ENCODE measurements at regions not wholly inside any gene's neighbourhood (a gene's known extent, or its start where the extent isn't known, plus 50 kb on each side); places are given as distances from the start of the nearest gene placed in this dataset.

DNA sequence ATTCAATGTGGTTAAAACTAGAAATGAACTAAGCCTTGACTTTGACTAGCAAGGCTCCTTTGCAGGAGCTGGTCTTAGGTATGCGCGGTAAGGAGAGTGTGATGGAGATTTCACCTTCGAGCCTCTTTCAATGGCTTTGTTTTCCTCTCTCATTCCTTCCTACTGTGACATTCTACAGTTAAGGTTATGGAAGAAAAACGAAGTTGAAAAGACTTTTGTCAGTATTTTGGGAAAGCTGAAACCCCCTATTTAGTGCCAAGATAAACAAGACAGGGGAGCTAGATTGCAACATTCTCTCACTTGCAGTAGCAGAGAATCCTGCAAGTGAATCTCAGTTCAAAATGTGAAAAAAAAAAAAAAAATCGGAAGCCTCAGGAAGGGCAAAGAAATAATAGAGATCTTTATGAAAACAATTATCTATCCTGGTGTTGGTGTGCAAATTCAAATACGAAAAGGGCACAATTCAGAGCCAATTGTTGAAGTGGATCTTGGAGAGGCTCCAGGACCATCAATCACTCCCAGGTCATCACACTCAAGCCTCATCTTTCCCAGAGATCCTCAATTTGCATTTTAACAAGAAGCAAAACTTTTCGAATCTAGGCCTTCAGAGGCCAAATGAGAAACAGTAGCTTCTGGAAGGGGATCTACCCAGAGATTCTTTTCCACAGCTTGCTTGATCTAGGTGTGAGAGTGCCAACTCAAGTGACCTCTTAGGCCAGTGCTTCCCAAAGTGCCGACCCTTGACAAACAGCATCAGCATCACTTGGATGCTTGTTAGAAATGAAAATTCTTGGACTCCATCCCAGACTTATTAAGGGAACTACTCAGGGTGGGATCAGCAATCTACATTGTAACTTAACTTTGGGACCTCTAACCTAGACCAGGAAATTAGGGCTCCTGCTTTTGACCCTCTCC, 163.8 kb downstream of the INHBA start:
- H3K9me3 ChIP-seq, result peaks cover 0 to 3% of the 10 kb centered on the region in 2 donors
- H3K4me3 ChIP-seq, result no peak overlapping the region
- intact Hi-C loops (cut with DNase I), result no loop called here
- peak in 1 of 4 donors; percentile 13 for DNase-seq
- H3K27ac ChIP-seq, result no peak overlapping the region
- no peaks in the 10 kb centered on the region for H3K36me3 ChIP-seq
- ATAC-seq, result no peak
- no peaks in the 10 kb centered on the region for H3K27me3 ChIP-seq
- TF ChIP-seq, protein P1, sequence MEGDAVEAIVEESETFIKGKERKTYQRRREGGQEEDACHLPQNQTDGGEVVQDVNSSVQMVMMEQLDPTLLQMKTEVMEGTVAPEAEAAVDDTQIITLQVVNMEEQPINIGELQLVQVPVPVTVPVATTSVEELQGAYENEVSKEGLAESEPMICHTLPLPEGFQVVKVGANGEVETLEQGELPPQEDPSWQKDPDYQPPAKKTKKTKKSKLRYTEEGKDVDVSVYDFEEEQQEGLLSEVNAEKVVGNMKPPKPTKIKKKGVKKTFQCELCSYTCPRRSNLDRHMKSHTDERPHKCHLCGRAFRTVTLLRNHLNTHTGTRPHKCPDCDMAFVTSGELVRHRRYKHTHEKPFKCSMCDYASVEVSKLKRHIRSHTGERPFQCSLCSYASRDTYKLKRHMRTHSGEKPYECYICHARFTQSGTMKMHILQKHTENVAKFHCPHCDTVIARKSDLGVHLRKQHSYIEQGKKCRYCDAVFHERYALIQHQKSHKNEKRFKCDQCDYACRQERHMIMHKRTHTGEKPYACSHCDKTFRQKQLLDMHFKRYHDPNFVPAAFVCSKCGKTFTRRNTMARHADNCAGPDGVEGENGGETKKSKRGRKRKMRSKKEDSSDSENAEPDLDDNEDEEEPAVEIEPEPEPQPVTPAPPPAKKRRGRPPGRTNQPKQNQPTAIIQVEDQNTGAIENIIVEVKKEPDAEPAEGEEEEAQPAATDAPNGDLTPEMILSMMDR (IDR thresholded peaks at IDR 0.05), result no peak
- H3K4me1 ChIP-seq, result no peaks in the 10 kb centered on the region

DNA sequence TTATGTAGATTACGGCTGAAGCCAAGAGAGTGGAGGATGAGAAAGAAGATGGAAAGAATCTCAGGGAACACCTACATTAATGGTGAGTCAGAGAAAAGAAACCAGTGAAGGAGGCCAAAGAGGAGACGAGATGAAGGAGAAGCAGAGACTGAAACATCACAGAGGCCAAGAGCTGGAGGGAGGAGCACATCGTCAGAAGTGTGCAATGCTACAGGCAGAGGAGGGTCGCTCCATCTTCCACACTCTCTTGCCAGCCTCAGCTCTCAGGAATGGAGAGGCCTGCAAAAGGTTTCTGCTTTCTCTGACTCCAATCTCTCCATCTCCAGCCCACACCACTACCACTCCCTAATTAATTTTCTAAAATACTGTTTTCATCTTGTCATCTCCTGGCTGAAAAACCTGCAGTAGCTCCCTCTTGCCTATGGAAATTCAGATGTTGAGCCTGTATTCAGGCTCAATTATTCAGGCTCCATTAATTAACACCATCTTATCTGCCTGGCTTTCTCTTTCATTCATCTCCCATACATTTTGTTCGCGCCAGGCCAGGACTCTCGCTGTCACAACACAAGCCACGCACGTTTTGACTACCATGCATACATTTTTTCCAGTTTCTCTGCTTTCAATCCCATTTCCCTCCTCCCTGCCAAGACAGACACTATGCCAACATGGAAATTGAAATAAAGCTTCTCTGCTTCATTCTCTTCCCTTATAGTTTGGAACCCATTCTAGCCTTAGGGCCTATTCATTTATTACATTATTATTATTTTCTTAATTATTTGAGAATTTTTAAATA, 165.8 kb downstream of the INHBA start:
- TF ChIP-seq, protein P1 (IDR thresholded peaks at IDR 0.05), result no peak
- Histone ChIP-seq H3K27me3 (no peaks in the 10 kb centered on the region), H3K9me3 (peaks cover 0 to 7% of the 10 kb centered on the region in 2 donors), H3K4me1 (no peaks in the 10 kb centered on the region), H3K36me3 (no peaks in the 10 kb centered on the region), H3K4me3 (no peak overlapping the region), H3K27ac (no peak overlapping the region)
- no peak for DNase-seq
- intact Hi-C loops (cut with DNase I), result no loop called here
- no peak for ATAC-seq

- TF ChIP-seq, protein P1 (IDR thresholded peaks at IDR 0.05), result no peak
- no peak for DNase-seq
- Histone ChIP-seq H3K27ac (no peak overlapping the region), H3K4me3 (no peak overlapping the region), H3K9me3 (peaks cover 0 to 7% of the 10 kb centered on the region in 2 donors), H3K4me1 (no peaks in the 10 kb centered on the region), H3K27me3 (no peaks in the 10 kb centered on the region), H3K36me3 (no peaks in the 10 kb centered on the region)
- no peak for ATAC-seq
- intact Hi-C loops (cut with DNase I), result no loop called here
These were observed 166.6 kb downstream of the INHBA start for GRCh38 chr7:41536122-41536872.

GRCh38 chr7:41529831-41530230, 173.1 kb downstream of the INHBA start:
- no peak overlapping the region for H3K4me3 ChIP-seq
- DNase-seq (no peak), ATAC-seq (no peak)
- intact Hi-C loops (cut with DNase I), result no loop called here
- H3K27ac ChIP-seq, result no peak overlapping the region
- no peaks in the 10 kb centered on the region for H3K36me3 ChIP-seq
- TF ChIP-seq, protein P1 (IDR thresholded peaks at IDR 0.05), result no peak
- H3K4me1 ChIP-seq, result no peaks in the 10 kb centered on the region
- no peaks in the 10 kb centered on the region for H3K27me3 ChIP-seq
- peaks cover 0 to 9% of the 10 kb centered on the region in 2 donors for H3K9me3 ChIP-seq

Data from left lung (tissue), 4 donors.